Heart right ventricle (tissue), 16 donors: ENCODE measurements at regions not wholly inside any gene's neighbourhood (a gene's known extent, or its start where the extent isn't known, plus 50 kb on each side); places are given as distances from the start of the nearest gene placed in this dataset.

Experiments used
- ATAC-seq, 8 donors: fragments of 200-7000 bp; cut with Tn5 transposase; one replicate each; pipeline ENCODE4 v1.9.1; 2020; ENCODE audit warnings: mild to moderate bottlenecking in 8 of 8, moderate library complexity in 8 of 8, moderate number of reproducible peaks in 1 of 8
- DNase-seq, 2 donors: peaks; one replicate each; pipeline ENCODE4 v3.0.0-alpha.2; 2020
- H3K27ac ChIP-seq, 10 donors: fragments of 200-600 bp; sonication (generic) in 2 of 10; one replicate each; pipeline versions ENCODE4 v1.5.0 to v1.8.0; 2020 to 2022; ENCODE audit warnings: mild to moderate bottlenecking in 3 of 10
- H3K27me3 ChIP-seq, 7 donors: fragments of 200-600 bp; one replicate each; pipeline ENCODE4 v1.8.0; 2021 to 2022; ENCODE audit warnings: mild to moderate bottlenecking in 2 of 7
- H3K36me3 ChIP-seq, 9 donors: fragments of 200-600 bp; sonication (generic) in 1 of 9; one replicate each; pipeline versions ENCODE4 v1.5.0 to v1.8.0; 2020 to 2022; ENCODE audit warnings: mild to moderate bottlenecking in 2 of 9
- H3K4me1 ChIP-seq, 9 donors: fragments of 200-600 bp; sonication (generic) in 1 of 9; one replicate each; pipeline versions ENCODE4 v1.5.0 to v1.8.0; 2020 to 2022; ENCODE audit warnings: mild to moderate bottlenecking in 4 of 9
- H3K4me3 ChIP-seq, 10 donors: fragments of 200-600 bp; sonication (generic) in 2 of 10; one replicate each; pipeline versions ENCODE4 v1.5.0 to v1.8.0; 2020 to 2022; ENCODE audit warnings: mild to moderate bottlenecking in 7 of 10, moderate library complexity in 2 of 10
- H3K9me3 ChIP-seq, 11 donors: fragments of 200-600 bp in 10 of 11; sonication (generic) in 2 of 11; one replicate each; pipeline versions ENCODE4 v1.5.0 to v1.8.0; 2013 to 2022; ENCODE audit warnings: mild to moderate bottlenecking in 2 of 11, control low read depth in 1 of 11, moderate library complexity in 1 of 11
- CTCF ChIP-seq, 9 donors: fragments of 200-600 bp; sonication (generic) in 2 of 9; IDR thresholded peaks; one replicate each; pipeline versions ENCODE4 v1.5.0 to v1.8.0; 2021 to 2022; ENCODE audit warnings: antibody characterized with exemption in 9 of 9, mild to moderate bottlenecking in 5 of 9, moderate library complexity in 1 of 9
- WGBS, 2 donors: extraction: QIAGEN DNeasy Blood & Tissue Kit; methylation state at CpG; one replicate each; pipeline ENCODE4 v1.1.7; 2013; ENCODE audit warnings: inconsistent platforms in 1 of 2; 5-methylcytosine and 5-hydroxymethylcytosine counted together
- intact Hi-C, 10 donors: fragments of 100-400 bp; cut with DNase I; formaldehyde crosslinking; loops; one replicate each; pipeline versions ENCODE4 v1.11.1 to v1.14.2; 2022
- donor health status: Arrhythmogenic right ventricular cardiomyopathy.
- donor health status: ischemic (EF 13 %, LVEDD 7.1; RV severe dilation, severe dysfunction).
- donor health status: healthy with polysubstance abuse.
- donor health status: DM: no; HTN: yes; CAD: no.
- donor health status: DM: no; HTN: no; CAD: no.
- donor health status: ischemic (EF 25% LVEDD 6.9; RV normal size, moderate dysfunction).
- donor health status: ischemic (EF 25% LVEDD 5.7; RV mildly dilated, moderate dysfunction).
- donor health status: healthy.
- donor health status: DM: yes; HTN: yes; CAD: no.
- donor health status: Ischemic cardiomyopathy.
- donor health status: ischemic (EF 35%, LVEDD 5.7; RV mildly dilated, moderate dysfunction).
- donor health status: nonischemic (EF 11% LVEDD 7.7; RV severe dilation, severe dysfunction).
- donor health status: DM: yes; HTN: yes; CAD: no.
- donor health status: PGD.
- donor health status: ischemic (EF 29% LVEDD 5.4; RV normal size, mild dysfunction).
- donor health status: nonischemic (EF 23%, LVEDD 6.1; RV moderate dilation, normal function).

DNA sequence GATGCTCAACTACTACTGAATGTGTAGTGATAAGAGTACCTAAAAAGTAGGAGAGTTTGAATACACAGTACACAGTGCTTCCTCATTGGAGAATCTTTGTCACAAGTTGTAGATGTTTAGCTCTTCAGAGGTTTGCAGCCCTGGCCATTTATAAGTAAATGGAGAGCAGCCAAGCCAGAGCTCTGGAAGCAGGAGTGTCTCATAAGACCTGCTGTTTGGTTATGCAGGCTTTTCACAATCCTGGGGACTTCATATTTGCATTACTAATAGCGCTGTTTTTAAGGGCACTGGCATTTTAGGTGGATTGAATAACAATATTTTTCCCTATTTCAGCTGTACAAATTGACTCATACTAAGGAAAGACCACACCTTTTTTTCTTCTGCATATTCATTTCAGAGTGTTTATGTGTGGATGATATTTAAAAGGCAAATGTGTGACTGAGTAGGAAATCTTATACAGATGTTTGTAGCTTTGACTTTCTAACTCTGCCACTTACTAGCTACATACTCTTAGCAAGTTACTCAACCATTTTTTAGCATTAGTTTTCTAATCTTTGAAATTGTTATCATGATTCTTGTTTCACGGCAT lies 730.5 kb upstream of the MAP3K7 start:
- no peak for TF ChIP-seq CTCF (IDR thresholded peaks at IDR 0.05)
- ATAC-seq (no peak), DNase-seq (no peak)
- H3K4me3 ChIP-seq = no peak overlapping the region
- no peaks in the 10 kb centered on the region for H3K27me3 ChIP-seq
- WGBS, 2 donors = 64% methylated on average over 2 of the region's 2 CpGs
- H3K4me1 ChIP-seq = no peaks in the 10 kb centered on the region
- no peaks in the 10 kb centered on the region for H3K9me3 ChIP-seq
- intact Hi-C loops = no loop called here
- no peaks in the 10 kb centered on the region for H3K36me3 ChIP-seq
- H3K27ac ChIP-seq = no peak overlapping the region

GRCh38 chr6:91310178-91310577 lies 723.3 kb upstream of the MAP3K7 start:
- Histone ChIP-seq H3K36me3 (no peaks in the 10 kb centered on the region), H3K27ac (no peak overlapping the region), H3K9me3 (no peaks in the 10 kb centered on the region), H3K4me1 (no peaks in the 10 kb centered on the region), H3K27me3 (no peaks in the 10 kb centered on the region), H3K4me3 (no peak overlapping the region)
- intact Hi-C loops = loop anchor here in 1 of 10 donors (2.0 kb wide), 1 partner anchor 65 kb away; no protein-coding TSS in a partner anchor
- no peak for TF ChIP-seq CTCF (IDR thresholded peaks at IDR 0.05)
- WGBS, 2 donors = 94 to 97% methylated on average over 6 of the region's 6 CpGs
- DNase-seq = no peak
- ATAC-seq = no peak

DNA sequence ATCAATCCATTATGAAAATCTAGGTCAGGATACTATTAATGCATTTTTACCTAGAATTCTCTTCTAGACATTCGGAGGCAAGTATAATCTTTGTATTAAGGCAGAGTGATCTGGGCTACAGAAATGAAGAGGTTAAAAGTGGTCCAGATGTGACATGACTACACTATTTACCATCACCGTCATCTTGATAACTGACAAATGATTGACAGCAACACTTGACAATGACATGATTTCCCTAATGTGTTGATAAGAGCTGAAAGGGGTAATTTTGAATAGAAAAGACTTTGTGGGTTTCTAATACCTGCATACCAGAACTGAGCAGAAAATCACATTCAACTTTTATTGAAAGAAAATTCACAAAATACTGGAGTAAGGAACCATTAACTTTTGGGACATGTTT lies 718.9 kb upstream of the MAP3K7 start:
- no peaks in the 10 kb centered on the region for H3K36me3 ChIP-seq
- H3K27ac ChIP-seq = no peak overlapping the region
- 61 to 67% methylated on average over 2 of the region's 2 CpGs for WGBS, 2 donors
- intact Hi-C loops = no loop called here
- no peak for TF ChIP-seq CTCF (IDR thresholded peaks at IDR 0.05)
- ATAC-seq (no peak), DNase-seq (no peak)
- peaks cover 0 to 2% (median 0%) of the 10 kb centered on the region in 11 donors for H3K9me3 ChIP-seq
- H3K4me3 ChIP-seq = no peak overlapping the region
- H3K4me1 ChIP-seq = no peaks in the 10 kb centered on the region
- H3K27me3 ChIP-seq = no peaks in the 10 kb centered on the region

GRCh38 chr6:91304521-91304920 lies 717.6 kb upstream of the MAP3K7 start:
- peaks cover 0 to 2% (median 0%) of the 10 kb centered on the region in 11 donors for H3K9me3 ChIP-seq
- 51 to 63% methylated on average over 3 of the region's 3 CpGs for WGBS, 2 donors
- no peaks in the 10 kb centered on the region for H3K36me3 ChIP-seq
- intact Hi-C loops = no loop called here
- H3K27me3 ChIP-seq = no peaks in the 10 kb centered on the region
- no peak overlapping the region for H3K27ac ChIP-seq
- DNase-seq = no peak
- H3K4me1 ChIP-seq = no peaks in the 10 kb centered on the region
- no peak for ATAC-seq
- no peak overlapping the region for H3K4me3 ChIP-seq
- no peak for TF ChIP-seq CTCF (IDR thresholded peaks at IDR 0.05)
